Uterus (tissue), 2 donors: ENCODE measurements at regions not wholly inside any gene's neighbourhood (a gene's known extent, or its start where the extent isn't known, plus 50 kb on each side); places are given as distances from the start of the nearest gene placed in this dataset.

Experiments used
- CTCF ChIP-seq, 4 experiments: fragments of 200-600 bp in 2 of 4; fragments of 450-650 bp in 2 of 4; sonication (generic) in 2 of 4; IDR thresholded peaks; one replicate each; pipeline ENCODE4 v1.5.1; 2016 to 2019; ENCODE audit warnings: antibody characterized with exemption in 4 of 4, mild to moderate bottlenecking in 2 of 4, moderate library complexity in 1 of 4
- POLR2A ChIP-seq, 2 donors: fragments of 450-650 bp; IDR thresholded peaks; one replicate each; pipeline ENCODE4 v1.6.1; 2016; ENCODE audit warnings: antibody characterized with exemption in 2 of 2, mild to moderate bottlenecking in 1 of 2, moderate library complexity in 1 of 2

- no peak for TF ChIP-seq CTCF (IDR thresholded peaks at IDR 0.05)
- no peak for TF ChIP-seq POLR2A (IDR thresholded peaks at IDR 0.05)
Measured at GRCh38 chr6:19309661-19310060, 527.5 kb upstream of the ID4 start.
